K562 (cell line): ENCODE measurements at regions not wholly inside any gene's neighbourhood (a gene's known extent, or its start where the extent isn't known, plus 50 kb on each side); places are given as distances from the start of the nearest gene placed in this dataset.

ENCODE experiments used
- ATAC-seq: fragments of 200-7000 bp; cut with Tn5 transposase; 3 replicates; pipeline ENCODE4 v1.9.1; 2020; ENCODE audit warnings: moderate library complexity
- BruUV-seq: library from RNA; stranded (reverse); fragments of 400-500 nt; replicated peaks from 2 replicates; lab custom pipeline; 2021; lab: Mats Ljungman, UMichigan
- CTCF ChIA-PET: fragments of 300-600 bp; formaldehyde crosslinking; extraction: SDS; loops from one replicate; lab custom pipeline; 2021; ENCODE audit warnings: low intra/inter-chr PET ratio; lab: Yijun Ruan, JAX
- POLR2A ChIA-PET: fragments of 300-600, 350-650 bp; sonication (Branson Sonifier 250); formaldehyde crosslinking; extraction: SDS; loops from one replicate; lab custom pipeline; 2021; ENCODE audit warnings: antibody characterized with exemption, inconsistent platforms; lab: Yijun Ruan, JAX
- DNase-seq, 4 experiments: peaks; one replicate each; pipeline versions ENCODE4 v3.0.0 to v3.0.0-alpha.2; 2011 to 2018; ENCODE audit warnings: low spot score in 3 of 4, mixed read lengths in 3 of 4; ENCODE audit errors: extremely low read depth in 1 of 4
- FAIRE-seq: peaks from 2 replicates; lab custom pipeline; 2011; peaks lifted over from hg19 to GRCh38; lab: Jason Lieb, UNC
- H2AFZ ChIP-seq: 2 replicates; pipeline ENCODE4 v1.6.0; 2011; ENCODE audit warnings: low read depth, low read length, control low read depth, inconsistent platforms
- H3K27ac ChIP-seq: fragments of 200-600 bp; 3 replicates; pipeline ENCODE4 v1.8.0; 2011; ENCODE audit warnings: low read depth, mild to moderate bottlenecking, control low read depth, inconsistent platforms, low read length, moderate library complexity, mixed read lengths; ENCODE audit errors: extremely low read depth
- H3K27me3 ChIP-seq, 2 experiments: fragments of 300-600 bp in 1 of 2; 2 replicates in 1 of 2; 3 replicates in 1 of 2; pipeline versions ENCODE4 v1.6.0 to v1.8.0; 2011; ENCODE audit warnings: inconsistent platforms in 2 of 2, low read length in 2 of 2, mild to moderate bottlenecking in 1 of 2, mixed read lengths in 1 of 2, moderate library complexity in 1 of 2; ENCODE audit not compliant: control insufficient read depth in 2 of 2, insufficient read depth in 2 of 2
- H3K36me3 ChIP-seq: fragments of 300-600 bp; 3 replicates; pipeline ENCODE4 v1.8.0; 2011; ENCODE audit warnings: mild to moderate bottlenecking, low read length, inconsistent platforms; ENCODE audit not compliant: control insufficient read depth, insufficient read depth
- H3K4me1 ChIP-seq, 2 experiments: fragments of 200-600 bp in 1 of 2; replicated peaks in 1 of 2; 2 replicates in 1 of 2; 3 replicates in 1 of 2; pipeline versions ENCODE4 v1.5.1 to v1.8.0; 2011; ENCODE audit warnings: inconsistent platforms in 2 of 2, low read length in 2 of 2, mild to moderate bottlenecking in 1 of 2, mixed read lengths in 1 of 2, moderate library complexity in 1 of 2; ENCODE audit not compliant: control insufficient read depth in 2 of 2, insufficient read depth in 2 of 2
- H3K4me2 ChIP-seq: 2 replicates; pipeline ENCODE4 v1.6.1; 2011; ENCODE audit warnings: low read length, control low read depth, inconsistent platforms, mixed read lengths; ENCODE audit not compliant: insufficient read depth
- H3K4me3 ChIP-seq: fragments of 200-600 bp; sonication (generic), shearing (Covaris generic); 2 replicates; pipeline ENCODE4 v1.5.1; 2016; ENCODE audit warnings: control low read depth, inconsistent platforms
- H3K79me2 ChIP-seq: fragments of 200-600 bp; 3 replicates; pipeline ENCODE4 v1.8.0; 2011; ENCODE audit warnings: low read length, inconsistent platforms; ENCODE audit not compliant: control insufficient read depth, insufficient read depth
- H3K9ac ChIP-seq, 2 experiments: 2 replicates each; pipeline versions ENCODE4 v1.6.0 to v1.6.1; 2011; ENCODE audit warnings: low read depth in 2 of 2, low read length in 2 of 2, control low read depth in 1 of 2, inconsistent platforms in 1 of 2, mild to moderate bottlenecking in 1 of 2, mixed read lengths in 1 of 2; ENCODE audit not compliant: insufficient read depth in 1 of 2
- H3K9me1 ChIP-seq: one replicate; pipeline ENCODE4 v1.6.0; 2011; ENCODE audit warnings: inconsistent platforms, mild to moderate bottlenecking, low read length, moderate library complexity; ENCODE audit not compliant: control insufficient read depth, insufficient read depth
- H3K9me3 ChIP-seq: replicated peaks from 2 replicates; pipeline ENCODE4 v1.5.1; 2011; ENCODE audit warnings: low read depth, low read length, inconsistent platforms; ENCODE audit not compliant: control insufficient read depth, insufficient read depth
- H4K20me1 ChIP-seq: replicated peaks from 2 replicates; pipeline ENCODE4 v1.6.1; 2011; ENCODE audit warnings: low read length, inconsistent platforms, mixed read lengths; ENCODE audit not compliant: control insufficient read depth, insufficient read depth
- BRF1 ChIP-seq: IDR thresholded peaks from 3 replicates; pipeline ENCODE4 v1.6.1; 2011; ENCODE audit warnings: borderline replicate concordance, mild to moderate bottlenecking; ENCODE audit not compliant: insufficient read length; ENCODE audit errors: extremely low read depth
- CBX1 ChIP-seq: sonication (generic); IDR thresholded peaks from 2 replicates; pipeline ENCODE4 v1.6.1; 2016; ENCODE audit warnings: antibody characterized with exemption, low read depth, mild to moderate bottlenecking
- CBX5 ChIP-seq: IDR thresholded peaks from 2 replicates; pipeline ENCODE4 v1.6.1; 2014; ENCODE audit warnings: low read depth, borderline replicate concordance
- CREB3 ChIP-seq: fragments of 450-650 bp; conservative IDR thresholded peaks from 2 replicates; pipeline ENCODE4 v1.6.1; 2016; ENCODE audit warnings: missing genetic modification characterization, low read depth, mild to moderate bottlenecking, missing compliant biosample characterization, moderate library complexity
- DIDO1 ChIP-seq: fragments of 450-650 bp; IDR thresholded peaks from 2 replicates; pipeline ENCODE4 v1.6.1; 2016; ENCODE audit warnings: low read depth, missing biosample characterization, missing genetic modification characterization
- DMBX1 ChIP-seq: fragments of 250-450 bp; sonication (Bioruptor Pico); IDR thresholded peaks from 2 replicates; pipeline ENCODE4 v1.8.0; 2022; ENCODE audit warnings: inconsistent platforms, mild to moderate bottlenecking, moderate library complexity, borderline replicate concordance
- FOXJ2 ChIP-seq: fragments of 200-800 bp; sonication (Bioruptor generic); IDR thresholded peaks from 2 replicates; pipeline ENCODE4 v1.6.1; 2016; ENCODE audit warnings: missing genetic modification characterization, missing compliant biosample characterization
- GTF2E2 ChIP-seq: fragments of 200-800 bp; sonication (Bioruptor generic); IDR thresholded peaks from 2 replicates; pipeline ENCODE4 v1.6.1; 2016; ENCODE audit warnings: missing genetic modification characterization, missing compliant biosample characterization
- HDAC3 ChIP-seq: fragments of 450-650 bp; IDR thresholded peaks from 2 replicates; pipeline ENCODE4 v1.6.1; 2018; ENCODE audit warnings: borderline replicate concordance, mild to moderate bottlenecking, moderate library complexity; ENCODE audit not compliant: partially characterized antibody
- KAT8 ChIP-seq: fragments of 450-650 bp; IDR thresholded peaks from 2 replicates; pipeline ENCODE4 v1.6.1; 2016; ENCODE audit warnings: low read depth, mild to moderate bottlenecking
- LEF1 ChIP-seq: fragments of 450-650 bp; IDR thresholded peaks from 2 replicates; pipeline ENCODE4 v1.6.1; 2016; ENCODE audit warnings: mild to moderate bottlenecking
- NFIC ChIP-seq: fragments of 450-650 bp; IDR thresholded peaks from 2 replicates; pipeline ENCODE4 v1.6.1; 2017; ENCODE audit warnings: mild to moderate bottlenecking, inconsistent platforms
- NUFIP1 ChIP-seq: fragments of 450-650 bp; IDR thresholded peaks from 2 replicates; pipeline ENCODE4 v1.6.1; 2018; ENCODE audit not compliant: partially characterized antibody
- POLR2AphosphoS2 ChIP-seq: IDR thresholded peaks from 2 replicates; pipeline ENCODE4 v1.6.1; 2012; ENCODE audit warnings: low read length, improper control_type of control experiment
- POLR2G ChIP-seq: fragments of 200-400 bp; formaldehyde crosslinking; IDR thresholded peaks from 2 replicates; pipeline ENCODE4 v1.6.1; 2017; ENCODE audit warnings: low read depth, mild to moderate bottlenecking, antibody characterized with exemption, low read length, moderate library complexity
- SNIP1 ChIP-seq: fragments of 450-650 bp; IDR thresholded peaks from 2 replicates; pipeline ENCODE4 v1.7.1; 2017; ENCODE audit warnings: low read depth, mild to moderate bottlenecking
- TAF1 ChIP-seq: IDR thresholded peaks from 2 replicates; pipeline ENCODE4 v1.6.1; 2011; ENCODE audit warnings: mild to moderate bottlenecking, low read length, moderate library complexity; ENCODE audit not compliant: insufficient read depth, control insufficient read depth, severe bottlenecking; ENCODE audit errors: extremely low read depth
- ZEB2 ChIP-seq: fragments of 450-650 bp; IDR thresholded peaks from 2 replicates; pipeline ENCODE4 v1.6.1; 2016
- ZKSCAN8 ChIP-seq: fragments of 200-800 bp; sonication (Bioruptor generic); IDR thresholded peaks from 2 replicates; pipeline ENCODE4 v1.6.1; 2016; ENCODE audit warnings: missing genetic modification characterization, missing compliant biosample characterization
- ZNF197 ChIP-seq: fragments of 200-800 bp; sonication (Bioruptor generic); IDR thresholded peaks from 2 replicates; pipeline ENCODE4 v1.6.1; 2016; ENCODE audit warnings: low read depth, missing genetic modification characterization, missing compliant biosample characterization
- ZNF551 ChIP-seq: fragments of 250-450 bp; sonication (Bioruptor Pico); IDR thresholded peaks from 2 replicates; pipeline ENCODE4 v1.5.0; 2021; ENCODE audit warnings: mild to moderate bottlenecking, moderate library complexity
- ZNF766 ChIP-seq: fragments of 200-800 bp; sonication (Bioruptor generic); conservative IDR thresholded peaks from 2 replicates; pipeline ENCODE4 v1.6.1; 2016; ENCODE audit warnings: missing genetic modification characterization, missing compliant biosample characterization
- WGBS: fragments of 100-300 bp; shearing (Covaris generic); methylation state at CpG from one replicate; pipeline ENCODE4 v1.1.6; 2016; ENCODE audit warnings: low coverage, mixed read lengths; ENCODE audit not compliant: insufficient coverage; ENCODE audit errors: missing lambda C conversion rate; 5-methylcytosine and 5-hydroxymethylcytosine counted together
- in situ Hi-C: fragments of 300-500 bp; cut with MboI; formaldehyde crosslinking; loops from 4 replicates; pipeline ENCODE4 v1.15.0; 2018; ENCODE audit warnings: inconsistent platforms, mixed read lengths
- intact Hi-C: fragments of 100-400 bp; cut with micrococcal nuclease; formaldehyde crosslinking; loops from 2 replicates; pipeline ENCODE4 v1.14.2; 2022
- TF ChIP-seq, protein P1 (sequence below): fragments of 450-650 bp; IDR thresholded peaks from 2 replicates; pipeline ENCODE4 v1.7.0; 2016; ENCODE audit warnings: borderline replicate concordance

GRCh38 chr4:97003715-97004114, 1139.6 kb downstream of the STPG2 start:
- CTCF ChIA-PET, result no interaction called here

DNA sequence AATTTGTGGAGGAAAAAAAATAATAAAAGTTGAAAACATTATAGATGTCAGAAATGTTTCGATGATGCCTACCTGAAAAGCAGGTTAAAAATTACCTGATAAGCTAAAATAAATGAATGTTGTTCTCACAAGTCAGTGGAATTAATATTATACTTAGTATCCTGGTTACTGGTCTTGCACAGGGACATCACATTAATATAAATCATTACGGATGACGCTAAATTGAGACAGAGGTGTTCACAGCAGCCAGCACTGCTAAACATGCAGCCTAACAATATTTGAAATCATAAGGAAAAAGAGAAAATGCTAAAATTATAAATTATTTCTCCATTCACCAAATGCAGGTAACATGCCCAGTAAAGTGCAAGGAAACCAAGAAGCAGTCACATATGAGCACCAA, 1130.0 kb downstream of the STPG2 start:
- Histone ChIP-seq H3K27me3 (no peaks in the 10 kb centered on the region), H3K36me3 (no peaks in the 10 kb centered on the region), H3K27ac (no peak overlapping the region), H3K79me2 (no peaks in the 10 kb centered on the region), H3K4me1 (no peaks in the 10 kb centered on the region), H3K9me1 (no peaks in the 10 kb centered on the region), H3K4me2 (no peak overlapping the region), H3K9ac (no peak overlapping the region), H4K20me1 (no peaks in the 10 kb centered on the region), H3K4me3 (no peak overlapping the region), H3K9me3 (no peaks in the 10 kb centered on the region), H2AFZ (no peak overlapping the region)
- ChIA-PET POLR2A (no interaction called here), CTCF (no interaction called here)
- ATAC-seq (no peak), FAIRE-seq (no peak), DNase-seq (no peak)
- WGBS, result 5% methylated on average over 3 of the region's 3 CpGs
- intact Hi-C loops, result no loop called here
- BruUV-seq, result no TSS peak
- in situ Hi-C loops, result no loop called here
- TF ChIP-seq SNIP1, result no peak
- TF ChIP-seq LEF1, result no peak
- TF ChIP-seq GTF2E2 (tag), result no peak
- TF ChIP-seq, protein P1, sequence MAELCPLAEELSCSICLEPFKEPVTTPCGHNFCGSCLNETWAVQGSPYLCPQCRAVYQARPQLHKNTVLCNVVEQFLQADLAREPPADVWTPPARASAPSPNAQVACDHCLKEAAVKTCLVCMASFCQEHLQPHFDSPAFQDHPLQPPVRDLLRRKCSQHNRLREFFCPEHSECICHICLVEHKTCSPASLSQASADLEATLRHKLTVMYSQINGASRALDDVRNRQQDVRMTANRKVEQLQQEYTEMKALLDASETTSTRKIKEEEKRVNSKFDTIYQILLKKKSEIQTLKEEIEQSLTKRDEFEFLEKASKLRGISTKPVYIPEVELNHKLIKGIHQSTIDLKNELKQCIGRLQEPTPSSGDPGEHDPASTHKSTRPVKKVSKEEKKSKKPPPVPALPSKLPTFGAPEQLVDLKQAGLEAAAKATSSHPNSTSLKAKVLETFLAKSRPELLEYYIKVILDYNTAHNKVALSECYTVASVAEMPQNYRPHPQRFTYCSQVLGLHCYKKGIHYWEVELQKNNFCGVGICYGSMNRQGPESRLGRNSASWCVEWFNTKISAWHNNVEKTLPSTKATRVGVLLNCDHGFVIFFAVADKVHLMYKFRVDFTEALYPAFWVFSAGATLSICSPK, result no peak
- TF ChIP-seq HDAC3, result no peak
- TF ChIP-seq NFIC, result no peak
- TF ChIP-seq ZEB2, result no peak
- TF ChIP-seq NUFIP1, result no peak
- TF ChIP-seq CREB3, result no peak
- no peak for TF ChIP-seq POLR2G
- TF ChIP-seq BRF1, result no peak
- TF ChIP-seq ZKSCAN8 (CRISPR knock-in tag), result no peak

More at GRCh38 chr4:97003715-97004114, 1139.6 kb downstream of the STPG2 start:
- no peak for DNase-seq
- Histone ChIP-seq H3K4me2 (no peak overlapping the region), H3K4me3 (no peak overlapping the region), H3K36me3 (no peaks in the 10 kb centered on the region), H3K27ac (no peak overlapping the region), H3K9me1 (no peaks in the 10 kb centered on the region), H3K9me3 (0 out of 2 replicates have a peak, but pooled peaks cover 2% of the 10 kb centered on the region), H2AFZ (no peak overlapping the region), H3K9ac (no peak overlapping the region), H4K20me1 (no peaks in the 10 kb centered on the region), H3K4me1 (no peaks in the 10 kb centered on the region), H3K79me2 (no peaks in the 10 kb centered on the region), H3K27me3 (no peaks in the 10 kb centered on the region)
- POLR2A ChIA-PET, result no interaction called here
- FAIRE-seq, result no peak
- intact Hi-C loops (no loop called here), in situ Hi-C loops (no loop called here)
- no TSS peak for BruUV-seq
- TF ChIP-seq CBX1 (no peak), FOXJ2 (tag) (no peak), TAF1 (no peak), ZNF197 (CRISPR knock-in tag) (no peak), DIDO1 (tag) (no peak), ZNF551 (no peak), POLR2AphosphoS2 (no peak), CBX5 (no peak), DMBX1 (CRISPR knock-in tag) (no peak), KAT8 (no peak), ZNF766 (CRISPR knock-in tag) (no peak)
- no peak for ATAC-seq
